Endothelial cell of umbilical vein (primary cell): ENCODE measurements at regions not wholly inside any gene's neighbourhood (a gene's known extent, or its start where the extent isn't known, plus 50 kb on each side); places are given as distances from the start of the nearest gene placed in this dataset.

Source experiments
- BruUV-seq: library from RNA; stranded (reverse); fragments of 400-500 nt; replicated peaks from 2 replicates; lab custom pipeline; 2021; lab: Mats Ljungman, UMichigan
- CTCF ChIA-PET: fragments of 300-600, 350-600 bp; sonication (Branson Sonifier 250); formaldehyde crosslinking; loops from one replicate; lab custom pipeline; 2021; ENCODE audit warnings: antibody characterized with exemption, inconsistent platforms; lab: Charles Lee
- POLR2A ChIA-PET: fragments of 300-600, 350-600 bp; sonication (Branson Sonifier 250); formaldehyde crosslinking; loops from one replicate; lab custom pipeline; 2021; ENCODE audit warnings: antibody characterized with exemption, inconsistent platforms; lab: Charles Lee
- DNase-seq: peaks from one replicate; pipeline ENCODE4 v3.0.0-alpha.2; 2011; ENCODE audit warnings: low read depth, low spot score
- FAIRE-seq: peaks from 2 replicates; lab custom pipeline; 2011; peaks lifted over from hg19 to GRCh38; lab: Jason Lieb, UNC
- H2AFZ ChIP-seq: 2 replicates; pipeline ENCODE4 v1.6.0; 2012; ENCODE audit warnings: low read depth, low read length, control low read depth, inconsistent platforms
- H3K27ac ChIP-seq: 2 replicates; pipeline ENCODE4 v1.5.1; 2011; ENCODE audit warnings: low read depth, mild to moderate bottlenecking, control low read depth, low read length, moderate library complexity; ENCODE audit not compliant: insufficient read depth
- H3K27me3 ChIP-seq, 2 experiments: 2 replicates each; pipeline versions ENCODE4 v1.6.0 to v1.6.1; 2011; ENCODE audit warnings: low read length in 2 of 2, mixed read lengths in 1 of 2; ENCODE audit not compliant: control insufficient read depth in 2 of 2, insufficient read depth in 2 of 2
- H3K36me3 ChIP-seq, 2 experiments: 2 replicates in 1 of 2; 3 replicates in 1 of 2; pipeline ENCODE4 v1.5.1; 2011; ENCODE audit warnings: low read length in 2 of 2, mild to moderate bottlenecking in 1 of 2, moderate library complexity in 1 of 2; ENCODE audit not compliant: control insufficient read depth in 2 of 2, insufficient read depth in 2 of 2; ENCODE audit errors: extremely low read depth in 1 of 2
- H3K4me1 ChIP-seq: 3 replicates; pipeline ENCODE4 v1.5.1; 2011; ENCODE audit warnings: mild to moderate bottlenecking, low read length; ENCODE audit not compliant: control insufficient read depth, insufficient read depth; ENCODE audit errors: extremely low read depth
- H3K4me2 ChIP-seq: 2 replicates; pipeline ENCODE4 v1.6.1; 2011; ENCODE audit warnings: low read length, control low read depth, mixed read lengths; ENCODE audit not compliant: insufficient read depth
- H3K4me3 ChIP-seq, 3 experiments: fragments of 200-600 bp in 1 of 3; sonication (generic), shearing (Covaris generic) in 1 of 3; replicated peaks in 1 of 3; 2 replicates each; pipeline ENCODE4 v1.5.1; 2011 to 2016; ENCODE audit warnings: control low read depth in 3 of 3, low read length in 3 of 3, mild to moderate bottlenecking in 2 of 3, inconsistent platforms in 1 of 3, low read depth in 1 of 3, moderate library complexity in 1 of 3; ENCODE audit not compliant: insufficient read depth in 1 of 3
- H3K79me2 ChIP-seq: 2 replicates; pipeline ENCODE4 v1.6.0; 2012; ENCODE audit warnings: low read length, inconsistent platforms; ENCODE audit not compliant: control insufficient read depth, insufficient read depth
- H3K9ac ChIP-seq: replicated peaks from 2 replicates; pipeline ENCODE3; 2011; ENCODE audit warnings: low read length, control low read depth; ENCODE audit not compliant: insufficient read depth; ENCODE audit errors: extremely low read depth
- H3K9me1 ChIP-seq: replicated peaks from 3 replicates; pipeline ENCODE4 v1.6.0; 2011; ENCODE audit warnings: mild to moderate bottlenecking, low read length; ENCODE audit not compliant: control insufficient read depth, insufficient read depth; ENCODE audit errors: extremely low read depth
- H3K9me3 ChIP-seq: replicated peaks from 2 replicates; pipeline ENCODE4 v1.5.1; 2012; ENCODE audit warnings: low read length, inconsistent platforms; ENCODE audit not compliant: control insufficient read depth, insufficient read depth
- H4K20me1 ChIP-seq: replicated peaks from 2 replicates; pipeline ENCODE3; 2011; ENCODE audit warnings: mild to moderate bottlenecking, low read length; ENCODE audit not compliant: control insufficient read depth, insufficient read depth; ENCODE audit errors: extremely low read depth
- CTCF ChIP-seq, 2 donors: IDR thresholded peaks; 1 replicate in 1 of 2; 2 replicates in 1 of 2; pipeline ENCODE4 v1.5.1; 2011; ENCODE audit warnings: low read length in 2 of 2, mild to moderate bottlenecking in 2 of 2, moderate library complexity in 2 of 2, control low read depth in 1 of 2, inconsistent platforms in 1 of 2, low read depth in 1 of 2; ENCODE audit not compliant: insufficient read depth in 1 of 2; ENCODE audit errors: extremely low read depth in 1 of 2
- EZH2 ChIP-seq: IDR thresholded peaks from 2 replicates; pipeline ENCODE4 v1.6.1; 2012; ENCODE audit warnings: borderline replicate concordance, low read depth, mild to moderate bottlenecking, moderate library complexity, low read length, inconsistent platforms; ENCODE audit not compliant: severe bottlenecking
- FOS ChIP-seq: IDR thresholded peaks from 2 replicates; pipeline ENCODE4 v1.6.1; 2011; ENCODE audit warnings: mild to moderate bottlenecking, low read length, moderate library complexity, borderline replicate concordance; ENCODE audit not compliant: insufficient read depth
- JUN ChIP-seq: IDR thresholded peaks from 2 replicates; pipeline ENCODE4 v1.6.1; 2011; ENCODE audit warnings: borderline replicate concordance, low read depth; ENCODE audit not compliant: insufficient read length, insufficient read depth
- MAX ChIP-seq: IDR thresholded peaks from 2 replicates; pipeline ENCODE4 v1.6.1; 2011; ENCODE audit not compliant: insufficient read depth, insufficient read length
- MYC ChIP-seq: IDR thresholded peaks from one replicate; pipeline ENCODE4 v1.6.1; 2011; ENCODE audit warnings: mild to moderate bottlenecking, low read depth, low read length
- POLR2A ChIP-seq: IDR thresholded peaks from 2 replicates; pipeline ENCODE4 v1.6.1; 2012; ENCODE audit warnings: low read depth, mild to moderate bottlenecking, control low read depth, low read length
- POLR2AphosphoS5 ChIP-seq: IDR thresholded peaks from 2 replicates; pipeline ENCODE4 v1.6.1; 2012; ENCODE audit warnings: low read depth, mild to moderate bottlenecking, control low read depth, low read length, moderate library complexity; ENCODE audit not compliant: insufficient read depth
- dilution Hi-C: fragments of 300-500 bp; cut with MboI; formaldehyde crosslinking; loops from one replicate; pipeline ENCODE4 v1.15.0; 2019; ENCODE audit warnings: low sequenced_read_pairs; ENCODE audit not compliant: extremely low pct_ligation_motif_present
- intact Hi-C: fragments of 100-400 bp; cut with micrococcal nuclease; formaldehyde crosslinking; loops from one replicate; pipeline ENCODE4 v1.10.0; 2022

- Histone ChIP-seq H3K27ac (no peak overlapping the region), H3K9me3 (no peaks in the 10 kb centered on the region), H3K4me1 (no peaks in the 10 kb centered on the region), H2AFZ (no peak overlapping the region), H3K4me2 (no peak overlapping the region), H3K4me3 (no peak overlapping the region), H3K79me2 (no peaks in the 10 kb centered on the region), H3K27me3 (peaks cover 0 to 12% of the 10 kb centered on the region in 2 experiments), H3K9me1 (no peaks in the 10 kb centered on the region), H3K36me3 (no peaks in the 10 kb centered on the region), H4K20me1 (no peaks in the 10 kb centered on the region), H3K9ac (no peak overlapping the region)
- dilution Hi-C loops (no loop called here), intact Hi-C loops (no loop called here)
- BruUV-seq, result no TSS peak
- POLR2A ChIA-PET, result no interaction called here
- DNase-seq (no peak), FAIRE-seq (no peak)
- TF ChIP-seq POLR2AphosphoS5 (no peak), JUN (no peak), EZH2 (no peak), FOS (no peak)
- CTCF ChIA-PET, result no interaction called here
Observed at GRCh38 chr20:48177058-48177457, 391.8 kb upstream of the SULF2 start.

GRCh38 chr20:48176139-48176538 is 390.9 kb upstream of the SULF2 start:
- Histone ChIP-seq H3K9me3 (no peaks in the 10 kb centered on the region), H3K27me3 (peaks cover 0 to 12% of the 10 kb centered on the region in 2 experiments), H3K9ac (no peak overlapping the region), H3K27ac (no peak overlapping the region), H3K4me1 (no peaks in the 10 kb centered on the region), H3K79me2 (no peaks in the 10 kb centered on the region), H3K9me1 (no peaks in the 10 kb centered on the region), H4K20me1 (no peaks in the 10 kb centered on the region), H2AFZ (no peak overlapping the region), H3K4me3 (no peak overlapping the region), H3K36me3 (no peaks in the 10 kb centered on the region), H3K4me2 (no peak overlapping the region)
- POLR2A ChIA-PET, result interaction anchor here (0.6 kb wide), 1 partner anchor 233 kb away, joined by 5 read pairs; no protein-coding TSS in a partner anchor
- DNase-seq, result no peak
- FAIRE-seq, result no peak
- CTCF ChIA-PET, result no interaction called here
- dilution Hi-C loops (no loop called here), intact Hi-C loops (no loop called here)
- TF ChIP-seq POLR2A (no peak), MYC (no peak), JUN (no peak), MAX (no peak), CTCF (IDR thresholded peaks at IDR 0.05; ENCODE audit: extremely low read depth in 1 of 2, insufficient read depth in 1 of 2, low read depth in 1 of 2, low read length in 2 of 2) (no peak), EZH2 (no peak)
- no TSS peak for BruUV-seq
